H1 (cell line): ENCODE measurements at regions not wholly inside any gene's neighbourhood (a gene's known extent, or its start where the extent isn't known, plus 50 kb on each side); places are given as distances from the start of the nearest gene placed in this dataset.

ENCODE experiments used
- TCF12 ChIP-seq: IDR thresholded peaks from 2 replicates; pipeline ENCODE4 v1.6.1; 2011; ENCODE audit warnings: low read depth, mild to moderate bottlenecking, low read length
- TF ChIP-seq, protein P1 (sequence below): IDR thresholded peaks from 2 replicates; pipeline ENCODE4 v1.6.1; 2012; ENCODE audit warnings: inconsistent platforms

DNA sequence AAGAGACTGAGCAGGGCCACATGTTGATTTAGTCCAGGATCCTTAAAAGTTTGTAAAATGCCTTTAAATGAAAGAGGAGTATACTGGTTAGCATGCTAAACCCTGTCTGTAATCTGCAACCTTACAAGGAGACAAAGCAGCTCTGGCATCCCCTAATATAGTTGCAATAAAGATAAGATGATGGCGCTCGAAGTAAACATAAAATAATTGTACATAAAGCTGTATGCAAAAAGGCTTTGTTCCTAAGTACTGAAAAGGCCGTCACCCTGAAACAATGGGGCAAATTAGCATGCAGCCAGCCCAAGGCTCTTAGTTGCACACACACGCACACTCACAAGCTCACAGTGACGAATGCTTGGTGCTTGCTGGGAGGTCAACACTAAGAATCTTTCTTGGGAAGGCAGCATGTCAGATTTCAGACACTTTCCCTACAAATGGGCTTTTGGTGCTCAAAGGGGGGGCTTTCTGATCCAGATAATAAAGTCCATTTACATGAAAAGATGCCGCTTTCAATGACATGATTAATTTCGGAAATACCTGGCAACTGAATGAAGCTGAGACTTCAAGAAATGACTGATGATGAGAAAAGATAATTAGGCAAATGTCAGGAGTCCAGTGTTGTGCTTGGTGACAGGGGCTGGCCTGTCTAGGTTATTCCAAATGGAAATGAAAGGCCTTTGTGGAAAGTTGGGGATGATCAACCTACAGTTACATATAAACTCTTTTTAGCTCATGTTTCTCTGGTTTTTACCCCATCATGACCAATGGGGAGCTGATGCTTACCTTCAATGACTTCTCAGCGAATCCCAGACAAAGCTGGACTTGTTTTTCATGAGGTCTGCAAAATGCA lies 370.3 kb downstream of the MEIS1 start (continued):
- TF ChIP-seq TCF12: no peak
- TF ChIP-seq, protein P1, sequence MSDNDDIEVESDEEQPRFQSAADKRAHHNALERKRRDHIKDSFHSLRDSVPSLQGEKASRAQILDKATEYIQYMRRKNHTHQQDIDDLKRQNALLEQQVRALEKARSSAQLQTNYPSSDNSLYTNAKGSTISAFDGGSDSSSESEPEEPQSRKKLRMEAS: no peak
